ENCODE measurements at regions not wholly inside any gene's neighbourhood (a gene's known extent, or its start where the extent isn't known, plus 50 kb on each side); places are given as distances from the start of the nearest gene placed in this dataset.
A peak's percentile ranks its signal among the peaks of the same experiment; 100 is the strongest.

GRCh38 chr1:8252266-8252951 lies 65.5 kb upstream of the SLC45A1 start:
- Histone ChIP-seq H3K4me1 (ENCODE audit: control insufficient read depth in 3 of 3, insufficient read depth in 2 of 3, low read depth in 1 of 3, low read length in 2 of 3) (peaks cover 0 to 21% (median 0%) of the 10 kb centered on the region in 3 donors), H3K27ac (ENCODE audit: low read depth in 1 of 3, low read length in 2 of 3) (no peak overlapping the region), H3K27me3 (ENCODE audit: control insufficient read depth in 3 of 3, insufficient read depth in 3 of 3, low read length in 3 of 3) (no peaks in the 10 kb centered on the region), H3K4me3 (ENCODE audit: low read depth in 1 of 3, low read length in 3 of 3) (no peak overlapping the region), H3K36me3 (ENCODE audit: control insufficient read depth in 3 of 3, insufficient read depth in 2 of 3, low read depth in 1 of 3, low read length in 3 of 3) (no peaks in the 10 kb centered on the region), H3K9me3 (ENCODE audit: control insufficient read depth in 2 of 2, insufficient read depth in 1 of 2, low read depth in 1 of 2, low read length in 1 of 2) (no peaks in the 10 kb centered on the region)
- DNase-seq (no peak), FAIRE-seq (no peak)
- 86 to 89% (median 87%) methylated on average over 13 of the region's 13 CpGs for WGBS, 3 donors

- 88 to 95% (median 89%) methylated on average over 9 of the region's 9 CpGs for WGBS, 3 donors
- Histone ChIP-seq H3K4me1 (ENCODE audit: control insufficient read depth in 3 of 3, insufficient read depth in 2 of 3, low read depth in 1 of 3, low read length in 2 of 3) (peaks cover 0 to 26% (median 0%) of the 10 kb centered on the region in 3 donors), H3K9me3 (ENCODE audit: control insufficient read depth in 2 of 2, insufficient read depth in 1 of 2, low read depth in 1 of 2, low read length in 1 of 2) (no peaks in the 10 kb centered on the region), H3K27me3 (ENCODE audit: control insufficient read depth in 3 of 3, insufficient read depth in 3 of 3, low read length in 3 of 3) (no peaks in the 10 kb centered on the region), H3K27ac (ENCODE audit: low read depth in 1 of 3, low read length in 2 of 3) (no peak overlapping the region), H3K36me3 (ENCODE audit: control insufficient read depth in 3 of 3, insufficient read depth in 2 of 3, low read depth in 1 of 3, low read length in 3 of 3) (no peaks in the 10 kb centered on the region), H3K4me3 (ENCODE audit: low read depth in 1 of 3, low read length in 3 of 3) (no peak overlapping the region)
- FAIRE-seq (no peak), DNase-seq (no peak)
Measured at GRCh38 chr1:8251635-8252034, 66.3 kb upstream of the SLC45A1 start.

GRCh38 chr1:8249838-8250237 lies 68.1 kb upstream of the SLC45A1 start:
- Histone ChIP-seq H3K27me3 (ENCODE audit: control insufficient read depth in 3 of 3, insufficient read depth in 3 of 3, low read length in 3 of 3) (no peaks in the 10 kb centered on the region), H3K4me1 (ENCODE audit: control insufficient read depth in 3 of 3, insufficient read depth in 2 of 3, low read depth in 1 of 3, low read length in 2 of 3) (peaks cover 0 to 30% (median 0%) of the 10 kb centered on the region in 3 donors), H3K27ac (ENCODE audit: low read depth in 1 of 3, low read length in 2 of 3) (no peak overlapping the region), H3K9me3 (ENCODE audit: control insufficient read depth in 2 of 2, insufficient read depth in 1 of 2, low read depth in 1 of 2, low read length in 1 of 2) (no peaks in the 10 kb centered on the region), H3K4me3 (ENCODE audit: low read depth in 1 of 3, low read length in 3 of 3) (no peak overlapping the region), H3K36me3 (ENCODE audit: control insufficient read depth in 3 of 3, insufficient read depth in 2 of 3, low read depth in 1 of 3, low read length in 3 of 3) (no peaks in the 10 kb centered on the region)
- DNase-seq (no peak), FAIRE-seq (no peak)
- WGBS, 3 donors = 25 to 29% (median 26%) methylated on average over 4 of the region's 4 CpGs

DNA sequence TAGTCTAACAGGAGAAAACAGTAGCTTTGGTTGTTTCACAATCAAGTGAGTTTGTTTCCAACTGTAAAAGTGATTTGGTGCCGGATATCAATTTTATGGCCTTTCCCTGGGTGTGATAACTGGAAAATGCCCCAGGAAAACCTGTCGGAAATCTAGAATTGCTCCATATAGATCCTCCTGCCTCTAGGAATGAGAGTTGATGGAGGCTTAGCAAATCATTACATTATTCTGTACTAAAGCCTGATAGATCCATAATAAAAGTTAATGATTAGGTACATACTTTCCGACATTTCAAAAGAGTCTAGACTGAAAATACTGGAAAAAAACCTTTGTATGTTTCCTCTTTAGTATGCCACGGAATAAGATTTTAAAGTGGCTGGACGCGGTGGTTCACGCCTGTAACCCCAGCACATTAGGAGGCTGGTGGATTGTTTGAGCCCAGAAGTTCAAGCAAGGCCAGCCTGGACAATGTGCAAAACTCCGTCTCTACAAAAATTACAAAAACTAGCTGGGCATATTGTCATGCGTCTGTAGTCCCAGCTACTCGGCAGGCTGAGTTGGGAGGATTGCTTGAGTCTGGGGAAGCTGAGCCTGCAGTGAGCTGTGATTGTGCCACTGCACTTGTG lies 70.0 kb upstream of the SLC45A1 start:
- FAIRE-seq = peak; percentile 36
- WGBS, 3 donors = 14 to 64% (median 47%) methylated on average over 10 of the region's 10 CpGs
- H3K27ac ChIP-seq (ENCODE audit: low read depth in 1 of 3, low read length in 2 of 3) = peak overlapping the region; percentile 74 to 83 (median 79)

DNA sequence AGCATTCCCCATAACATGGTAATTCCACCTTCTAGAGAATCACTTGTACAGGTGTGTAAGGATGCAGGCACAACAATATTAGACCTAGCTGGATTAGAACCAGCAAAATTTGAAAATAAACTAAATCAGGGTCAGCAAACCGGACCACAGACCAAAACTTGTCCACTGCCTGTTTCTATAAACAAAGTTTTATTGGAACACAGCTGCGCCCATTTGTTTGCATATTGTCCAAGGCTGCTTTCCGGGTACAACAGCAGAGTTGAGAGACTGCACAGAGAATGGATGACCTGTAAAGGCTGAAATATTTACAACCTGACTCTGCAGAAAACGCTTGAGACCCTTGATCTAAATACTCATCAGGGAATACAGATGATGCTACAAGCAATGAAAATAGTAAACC lies 73.6 kb upstream of the SLC45A1 start:
- H3K4me3 ChIP-seq (ENCODE audit: low read depth in 1 of 3, low read length in 3 of 3) = no peak overlapping the region
- H3K9me3 ChIP-seq (ENCODE audit: control insufficient read depth in 2 of 2, insufficient read depth in 1 of 2, low read depth in 1 of 2, low read length in 1 of 2) = no peaks in the 10 kb centered on the region
- no peak for DNase-seq
- 75 to 88% (median 80%) methylated on average over 4 of the region's 4 CpGs for WGBS, 3 donors
- no peak overlapping the region for H3K27ac ChIP-seq (ENCODE audit: low read depth in 1 of 3, low read length in 2 of 3)
- H3K27me3 ChIP-seq (ENCODE audit: control insufficient read depth in 3 of 3, insufficient read depth in 3 of 3, low read length in 3 of 3) = no peaks in the 10 kb centered on the region
- H3K4me1 ChIP-seq (ENCODE audit: control insufficient read depth in 3 of 3, insufficient read depth in 2 of 3, low read depth in 1 of 3, low read length in 2 of 3) = peaks cover 2 to 43% (median 3%) of the 10 kb centered on the region in 3 donors
- H3K36me3 ChIP-seq (ENCODE audit: control insufficient read depth in 3 of 3, insufficient read depth in 2 of 3, low read depth in 1 of 3, low read length in 3 of 3) = no peaks in the 10 kb centered on the region
- no peak for FAIRE-seq

More for the DNA sequence above, 70.0 kb upstream of the SLC45A1 start:
- Histone ChIP-seq H3K36me3 (ENCODE audit: control insufficient read depth in 3 of 3, insufficient read depth in 2 of 3, low read depth in 1 of 3, low read length in 3 of 3) (no peaks in the 10 kb centered on the region), H3K4me3 (ENCODE audit: low read depth in 1 of 3, low read length in 3 of 3) (peak overlapping the region in 1 of 3 donors; percentile 12), H3K27me3 (ENCODE audit: control insufficient read depth in 3 of 3, insufficient read depth in 3 of 3, low read length in 3 of 3) (no peaks in the 10 kb centered on the region), H3K4me1 (ENCODE audit: control insufficient read depth in 3 of 3, insufficient read depth in 2 of 3, low read depth in 1 of 3, low read length in 2 of 3) (peaks cover 0 to 30% (median 0%) of the 10 kb centered on the region in 3 donors), H3K9me3 (ENCODE audit: control insufficient read depth in 2 of 2, insufficient read depth in 1 of 2, low read depth in 1 of 2, low read length in 1 of 2) (no peaks in the 10 kb centered on the region)
- peak; percentile 89 to 94 for DNase-seq

GRCh38 chr1:8242498-8242897 lies 75.4 kb upstream of the SLC45A1 start:
- Histone ChIP-seq H3K36me3 (ENCODE audit: control insufficient read depth in 3 of 3, insufficient read depth in 2 of 3, low read depth in 1 of 3, low read length in 3 of 3) (no peaks in the 10 kb centered on the region), H3K4me1 (ENCODE audit: control insufficient read depth in 3 of 3, insufficient read depth in 2 of 3, low read depth in 1 of 3, low read length in 2 of 3) (peaks cover 4 to 41% (median 8%) of the 10 kb centered on the region in 3 donors), H3K9me3 (ENCODE audit: control insufficient read depth in 2 of 2, insufficient read depth in 1 of 2, low read depth in 1 of 2, low read length in 1 of 2) (no peaks in the 10 kb centered on the region), H3K27ac (ENCODE audit: low read depth in 1 of 3, low read length in 2 of 3) (peak overlapping the region in 2 of 3 donors; percentile 8 to 89), H3K27me3 (ENCODE audit: control insufficient read depth in 3 of 3, insufficient read depth in 3 of 3, low read length in 3 of 3) (no peaks in the 10 kb centered on the region), H3K4me3 (ENCODE audit: low read depth in 1 of 3, low read length in 3 of 3) (no peak overlapping the region)
- FAIRE-seq (no peak), DNase-seq (no peak)
- 73 to 81% (median 80%) methylated on average over 7 of the region's 7 CpGs for WGBS, 3 donors

DNA sequence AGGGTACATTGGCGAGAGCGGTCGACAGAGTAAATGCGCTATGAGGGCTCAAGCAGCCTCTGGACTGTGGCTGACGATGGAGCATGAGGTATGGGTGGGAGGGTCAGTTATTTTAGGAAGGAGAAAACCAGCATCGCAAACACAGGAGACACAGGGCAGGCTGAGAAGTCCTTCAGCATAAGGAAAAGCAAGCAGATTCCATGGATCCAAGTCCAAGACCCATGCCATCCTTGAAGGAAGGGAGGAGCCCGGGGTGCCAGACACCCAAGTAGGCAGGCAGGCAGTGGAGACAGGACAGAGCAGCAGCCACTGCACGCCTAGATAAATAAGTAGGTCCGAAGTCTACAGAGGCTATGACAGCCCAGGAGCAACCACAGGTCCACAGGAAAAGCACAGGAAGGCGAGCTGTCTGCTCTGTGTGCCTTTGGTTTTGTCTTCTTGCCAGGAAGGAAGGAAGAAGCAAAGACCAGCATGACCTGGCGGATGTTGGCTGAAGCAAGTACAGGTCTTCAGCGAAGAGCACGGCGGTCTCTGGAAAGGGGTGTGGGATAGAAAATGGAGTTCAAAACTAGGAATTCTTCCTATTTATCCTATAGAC lies 76.4 kb upstream of the SLC45A1 start:
- 40 to 60% (median 54%) methylated on average over 14 of the region's 14 CpGs for WGBS, 3 donors
- DNase-seq (peak; percentile 68 to 98), FAIRE-seq (no peak)
- Histone ChIP-seq H3K36me3 (ENCODE audit: control insufficient read depth in 3 of 3, insufficient read depth in 2 of 3, low read depth in 1 of 3, low read length in 3 of 3) (no peaks in the 10 kb centered on the region), H3K27ac (ENCODE audit: low read depth in 1 of 3, low read length in 2 of 3) (peak overlapping the region; percentile 45 to 89 (median 69)), H3K4me1 (ENCODE audit: control insufficient read depth in 3 of 3, insufficient read depth in 2 of 3, low read depth in 1 of 3, low read length in 2 of 3) (peaks cover 4 to 32% (median 8%) of the 10 kb centered on the region in 3 donors), H3K27me3 (ENCODE audit: control insufficient read depth in 3 of 3, insufficient read depth in 3 of 3, low read length in 3 of 3) (no peaks in the 10 kb centered on the region), H3K4me3 (ENCODE audit: low read depth in 1 of 3, low read length in 3 of 3) (no peak overlapping the region), H3K9me3 (ENCODE audit: control insufficient read depth in 2 of 2, insufficient read depth in 1 of 2, low read depth in 1 of 2, low read length in 1 of 2) (no peaks in the 10 kb centered on the region)

DNA sequence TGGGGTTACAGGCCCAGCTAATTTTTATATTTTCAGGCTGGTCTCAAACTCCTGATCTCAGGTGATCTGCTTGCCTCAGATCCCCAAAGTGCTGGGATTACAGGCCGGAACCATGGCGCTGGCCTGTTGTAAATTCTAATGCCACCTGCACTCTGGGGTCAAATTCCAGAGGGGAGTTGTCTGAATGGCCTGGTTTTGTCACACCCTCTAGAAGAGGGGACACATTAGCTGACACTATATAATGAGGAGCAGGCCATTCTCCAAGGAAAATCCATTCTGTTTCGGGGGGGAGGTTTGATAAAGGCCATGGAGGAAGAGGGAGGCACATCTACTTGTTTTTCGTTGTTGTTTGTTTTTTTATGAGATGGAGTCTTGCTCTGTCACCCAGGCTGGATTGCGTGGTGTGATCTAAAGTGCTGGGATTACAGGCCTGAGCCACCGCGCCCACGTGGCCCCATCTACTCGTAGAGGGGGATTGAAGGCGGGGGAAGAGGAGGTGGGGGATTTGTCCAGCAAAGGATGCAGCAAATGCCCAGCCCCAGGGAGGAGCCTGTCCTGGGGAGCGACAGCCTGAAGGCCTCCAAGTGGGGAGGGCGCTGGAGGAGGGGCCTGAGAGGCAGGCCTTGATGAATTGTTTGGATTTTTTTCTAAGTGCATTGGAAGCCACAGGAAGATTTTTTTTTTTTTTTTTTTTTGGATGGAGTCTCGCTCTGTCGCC lies 78.4 kb upstream of the SLC45A1 start:
- WGBS, 3 donors = 43 to 59% (median 54%) methylated on average over 13 to 14 of the region's 14 CpGs
- FAIRE-seq (no peak), DNase-seq (peak; percentile 87 to 88)
- Histone ChIP-seq H3K36me3 (ENCODE audit: control insufficient read depth in 3 of 3, insufficient read depth in 2 of 3, low read depth in 1 of 3, low read length in 3 of 3) (no peaks in the 10 kb centered on the region), H3K4me1 (ENCODE audit: control insufficient read depth in 3 of 3, insufficient read depth in 2 of 3, low read depth in 1 of 3, low read length in 2 of 3) (peaks cover 4 to 29% (median 8%) of the 10 kb centered on the region in 3 donors), H3K9me3 (ENCODE audit: control insufficient read depth in 2 of 2, insufficient read depth in 1 of 2, low read depth in 1 of 2, low read length in 1 of 2) (no peaks in the 10 kb centered on the region), H3K4me3 (ENCODE audit: low read depth in 1 of 3, low read length in 3 of 3) (no peak overlapping the region), H3K27me3 (ENCODE audit: control insufficient read depth in 3 of 3, insufficient read depth in 3 of 3, low read length in 3 of 3) (no peaks in the 10 kb centered on the region), H3K27ac (ENCODE audit: low read depth in 1 of 3, low read length in 2 of 3) (peak overlapping the region; percentile 57 to 84 (median 84))
